ENCODE measurements at regions not wholly inside any gene's neighbourhood (a gene's known extent, or its start where the extent isn't known, plus 50 kb on each side); places are given as distances from the start of the nearest gene placed in this dataset.

DNA sequence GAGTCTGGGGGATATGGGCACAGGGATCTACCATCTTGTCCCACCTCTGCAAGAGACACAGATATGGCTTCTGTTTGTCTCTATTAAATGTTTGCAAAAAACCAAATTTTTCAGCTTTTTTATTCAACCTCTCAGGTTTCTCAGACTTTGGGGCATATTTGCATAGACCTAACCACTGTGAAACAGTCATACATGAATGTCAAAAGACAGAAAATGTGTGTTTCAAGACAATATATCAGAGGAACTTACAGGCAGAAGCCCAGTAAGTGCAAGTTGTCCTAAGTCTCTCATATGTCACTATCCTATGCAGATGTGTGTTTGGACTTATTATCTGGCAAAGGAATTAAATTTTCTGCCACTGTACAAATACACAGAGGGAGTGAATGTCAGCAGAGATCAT, 951.2 kb downstream of the PCDH18 start:
- TF ChIP-seq, protein P1, sequence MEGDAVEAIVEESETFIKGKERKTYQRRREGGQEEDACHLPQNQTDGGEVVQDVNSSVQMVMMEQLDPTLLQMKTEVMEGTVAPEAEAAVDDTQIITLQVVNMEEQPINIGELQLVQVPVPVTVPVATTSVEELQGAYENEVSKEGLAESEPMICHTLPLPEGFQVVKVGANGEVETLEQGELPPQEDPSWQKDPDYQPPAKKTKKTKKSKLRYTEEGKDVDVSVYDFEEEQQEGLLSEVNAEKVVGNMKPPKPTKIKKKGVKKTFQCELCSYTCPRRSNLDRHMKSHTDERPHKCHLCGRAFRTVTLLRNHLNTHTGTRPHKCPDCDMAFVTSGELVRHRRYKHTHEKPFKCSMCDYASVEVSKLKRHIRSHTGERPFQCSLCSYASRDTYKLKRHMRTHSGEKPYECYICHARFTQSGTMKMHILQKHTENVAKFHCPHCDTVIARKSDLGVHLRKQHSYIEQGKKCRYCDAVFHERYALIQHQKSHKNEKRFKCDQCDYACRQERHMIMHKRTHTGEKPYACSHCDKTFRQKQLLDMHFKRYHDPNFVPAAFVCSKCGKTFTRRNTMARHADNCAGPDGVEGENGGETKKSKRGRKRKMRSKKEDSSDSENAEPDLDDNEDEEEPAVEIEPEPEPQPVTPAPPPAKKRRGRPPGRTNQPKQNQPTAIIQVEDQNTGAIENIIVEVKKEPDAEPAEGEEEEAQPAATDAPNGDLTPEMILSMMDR (IDR thresholded peaks at IDR 0.05; ENCODE audit: insufficient read depth, low read length, poor library complexity, severe bottlenecking) = no peak
- TF ChIP-seq EZH2phosphoT487 (conservative IDR thresholded peaks at IDR 0.05; ENCODE audit: low read length) = no peak
- Histone ChIP-seq H4K20me1 (ENCODE audit: low read depth, low read length) (no peaks in the 10 kb centered on the region), H3K9me3 (ENCODE audit: insufficient read depth, low read length) (no peaks in the 10 kb centered on the region), H3K9me2 (replicated peaks; ENCODE audit: insufficient read depth, low read length) (no peaks in the 10 kb centered on the region), H3F3A (ENCODE audit: insufficient read depth) (no peaks in the 10 kb centered on the region), H3K79me2 (ENCODE audit: insufficient read depth, low read length) (no peaks in the 10 kb centered on the region), H2AFZ (ENCODE audit: low read depth, low read length, severe bottlenecking) (no peak overlapping the region), H3K9ac (ENCODE audit: low read length) (no peak overlapping the region), H3K27ac (ENCODE audit: low read depth, low read length) (no peak overlapping the region), H3K4me2 (ENCODE audit: low read depth, low read length, poor library complexity, severe bottlenecking) (no peak overlapping the region), H3K36me3 (ENCODE audit: low read length) (no peaks in the 10 kb centered on the region), H3K4me3 (ENCODE audit: insufficient read depth, low read length, poor library complexity, severe bottlenecking) (no peak overlapping the region), H3K27me3 (ENCODE audit: low read length) (no peaks in the 10 kb centered on the region)

GRCh38 chr4:136575146-136575545, 957.1 kb downstream of the PCDH18 start:
- Histone ChIP-seq H2AFZ (ENCODE audit: low read depth, low read length, severe bottlenecking) (no peak overlapping the region), H3K79me2 (ENCODE audit: insufficient read depth, low read length) (no peaks in the 10 kb centered on the region), H3K27me3 (ENCODE audit: low read length) (no peaks in the 10 kb centered on the region), H3K27ac (ENCODE audit: low read depth, low read length) (no peak overlapping the region), H3K9me3 (ENCODE audit: insufficient read depth, low read length) (no peaks in the 10 kb centered on the region), H3K4me2 (ENCODE audit: low read depth, low read length, poor library complexity, severe bottlenecking) (no peak overlapping the region), H3F3A (ENCODE audit: insufficient read depth) (no peaks in the 10 kb centered on the region), H3K9me2 (replicated peaks; ENCODE audit: insufficient read depth, low read length) (no peaks in the 10 kb centered on the region), H4K20me1 (ENCODE audit: low read depth, low read length) (no peaks in the 10 kb centered on the region), H3K4me3 (ENCODE audit: insufficient read depth, low read length, poor library complexity, severe bottlenecking) (no peak overlapping the region), H3K36me3 (ENCODE audit: low read length) (no peaks in the 10 kb centered on the region), H3K9ac (ENCODE audit: low read length) (no peak overlapping the region)
- no peak for TF ChIP-seq EZH2phosphoT487 (conservative IDR thresholded peaks at IDR 0.05; ENCODE audit: low read length)
- TF ChIP-seq, protein P1 (IDR thresholded peaks at IDR 0.05; ENCODE audit: insufficient read depth, low read length, poor library complexity, severe bottlenecking) = no peak

DNA sequence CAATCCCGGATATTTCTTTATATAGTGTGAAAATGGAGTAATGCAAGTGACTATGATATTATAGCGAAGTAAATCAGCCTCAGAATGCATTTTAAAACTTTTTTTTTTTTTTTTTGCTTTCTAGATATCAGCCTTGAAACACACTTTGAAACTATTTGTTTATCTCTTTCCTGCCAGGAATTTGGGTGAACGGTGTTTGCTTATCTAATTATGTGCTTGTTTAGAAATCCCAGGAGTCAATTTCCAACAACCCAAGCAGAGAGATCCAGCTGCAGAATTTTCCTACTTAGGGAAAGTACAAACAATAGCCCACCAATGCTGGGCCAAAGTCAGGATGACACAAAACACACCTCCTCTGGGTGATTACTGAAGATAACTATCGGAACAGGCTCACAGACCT, 958.8 kb downstream of the PCDH18 start:
- Histone ChIP-seq H3K79me2 (ENCODE audit: insufficient read depth, low read length) (no peaks in the 10 kb centered on the region), H3K9me2 (replicated peaks; ENCODE audit: insufficient read depth, low read length) (no peaks in the 10 kb centered on the region), H2AFZ (ENCODE audit: low read depth, low read length, severe bottlenecking) (no peak overlapping the region), H3K4me2 (ENCODE audit: low read depth, low read length, poor library complexity, severe bottlenecking) (no peak overlapping the region), H3K9ac (ENCODE audit: low read length) (no peak overlapping the region), H4K20me1 (ENCODE audit: low read depth, low read length) (no peaks in the 10 kb centered on the region), H3K36me3 (ENCODE audit: low read length) (no peaks in the 10 kb centered on the region), H3F3A (ENCODE audit: insufficient read depth) (no peaks in the 10 kb centered on the region), H3K9me3 (ENCODE audit: insufficient read depth, low read length) (no peaks in the 10 kb centered on the region), H3K27me3 (ENCODE audit: low read length) (no peaks in the 10 kb centered on the region), H3K27ac (ENCODE audit: low read depth, low read length) (no peak overlapping the region), H3K4me3 (ENCODE audit: insufficient read depth, low read length, poor library complexity, severe bottlenecking) (no peak overlapping the region)
- no peak for TF ChIP-seq EZH2phosphoT487 (conservative IDR thresholded peaks at IDR 0.05; ENCODE audit: low read length)
- TF ChIP-seq, protein P1 (IDR thresholded peaks at IDR 0.05; ENCODE audit: insufficient read depth, low read length, poor library complexity, severe bottlenecking) = no peak

All from SU-DHL-6 (cell line).